ENCODE measurements at regions not wholly inside any gene's neighbourhood (a gene's known extent, or its start where the extent isn't known, plus 50 kb on each side); places are given as distances from the start of the nearest gene placed in this dataset.
A peak's percentile ranks its signal among the peaks of the same experiment; 100 is the strongest.
"Not testable (repeated sequence)": the region's sequence is repeated elsewhere in the genome, so short reads cannot be mapped to it uniquely, and the experiment has no call there.

GRCh38 chr16:85515830-85516397 is 97.2 kb upstream of the GSE1 start:
- H3K27ac ChIP-seq, result peak overlapping the region in 3 of 4 donors; percentile 69 to 86 (median 81)
- H3K9me3 ChIP-seq, result no peaks in the 10 kb centered on the region
- no peak for DNase-seq (ENCODE audit: low spot score in 2 of 2)
- H3K4me3 ChIP-seq, result no peak overlapping the region
- peaks cover 0 to 32% (median 22%) of the 10 kb centered on the region in 4 donors for H3K4me1 ChIP-seq
- no peaks in the 10 kb centered on the region for H3K36me3 ChIP-seq
- TF ChIP-seq CTCF (IDR thresholded peaks at IDR 0.05), result no peak
- TF ChIP-seq EP300 (IDR thresholded peaks at IDR 0.05), result no peak
- TF ChIP-seq POLR2A (IDR thresholded peaks at IDR 0.05), result no peak
- WGBS, 2 donors, result 60 to 84% methylated on average over 12 of the region's 12 CpGs
- H3K27me3 ChIP-seq, result no peaks in the 10 kb centered on the region

- H3K27me3 ChIP-seq, result no peaks in the 10 kb centered on the region
- no peak overlapping the region for H3K27ac ChIP-seq
- WGBS, 2 donors, result 91% methylated on average over 7 of the region's 7 CpGs
- no peak overlapping the region for H3K4me3 ChIP-seq
- peaks cover 0 to 44% (median 22%) of the 10 kb centered on the region in 4 donors for H3K4me1 ChIP-seq
- no peak for TF ChIP-seq POLR2A (IDR thresholded peaks at IDR 0.05)
- TF ChIP-seq EP300 (IDR thresholded peaks at IDR 0.05), result no peak
- TF ChIP-seq CTCF (IDR thresholded peaks at IDR 0.05), result no peak
- H3K36me3 ChIP-seq, result no peaks in the 10 kb centered on the region
- no peaks in the 10 kb centered on the region for H3K9me3 ChIP-seq
- DNase-seq (ENCODE audit: low spot score in 2 of 2), result no peak
Observed at GRCh38 chr16:85517154-85517553, 96.0 kb upstream of the GSE1 start.

- TF ChIP-seq EP300 (IDR thresholded peaks at IDR 0.05), result no peak
- no peak for TF ChIP-seq POLR2A (IDR thresholded peaks at IDR 0.05)
- TF ChIP-seq CTCF (IDR thresholded peaks at IDR 0.05), result no peak
- WGBS, 2 donors, result 89 to 90% methylated on average over 27 to 29 of the region's 38 CpGs
- no peaks in the 10 kb centered on the region for H3K36me3 ChIP-seq
- DNase-seq (ENCODE audit: low spot score in 2 of 2), result no peak
- no peak overlapping the region for H3K27ac ChIP-seq
- H3K4me3 ChIP-seq, result no peak overlapping the region
- no peaks in the 10 kb centered on the region for H3K27me3 ChIP-seq
- no peaks in the 10 kb centered on the region for H3K9me3 ChIP-seq
- peaks cover 0 to 49% (median 22%) of the 10 kb centered on the region in 4 donors for H3K4me1 ChIP-seq
Observed at GRCh38 chr16:85517563-85518179, 95.5 kb upstream of the GSE1 start.

GRCh38 chr16:85518398-85519049 is 94.6 kb upstream of the GSE1 start:
- DNase-seq (ENCODE audit: low spot score in 2 of 2), result no peak
- Histone ChIP-seq H3K4me1 (peaks cover 0 to 51% (median 24%) of the 10 kb centered on the region in 4 donors), H3K36me3 (no peaks in the 10 kb centered on the region), H3K27me3 (no peaks in the 10 kb centered on the region), H3K4me3 (no peak overlapping the region), H3K27ac (no peak overlapping the region), H3K9me3 (no peaks in the 10 kb centered on the region)
- WGBS, 2 donors, result 96 to 97% methylated on average over 16 to 17 of the region's 17 CpGs
- no peak for TF ChIP-seq EP300 (IDR thresholded peaks at IDR 0.05)
- no peak for TF ChIP-seq CTCF (IDR thresholded peaks at IDR 0.05)
- no peak for TF ChIP-seq POLR2A (IDR thresholded peaks at IDR 0.05)

- H3K4me3 ChIP-seq; H3K27me3 ChIP-seq; H3K9me3 ChIP-seq; H3K27ac ChIP-seq; H3K36me3 ChIP-seq; DNase-seq (ENCODE audit: low spot score in 2 of 2): not testable (repeated sequence)
- 83% methylated on average over 5 of the region's 5 CpGs for WGBS, 2 donors
- H3K4me1 ChIP-seq, result peaks cover 0 to 51% (median 25%) of the 10 kb centered on the region in 4 donors
Observed at GRCh38 chr16:85519050-85519440, 94.1 kb upstream of the GSE1 start.
